Kidney tubule cell (primary cell): ENCODE measurements at regions not wholly inside any gene's neighbourhood (a gene's known extent, or its start where the extent isn't known, plus 50 kb on each side); places are given as distances from the start of the nearest gene placed in this dataset.
"Not testable (repeated sequence)": the region's sequence is repeated elsewhere in the genome, so short reads cannot be mapped to it uniquely, and the experiment has no call there.

Experiments
- DNase-seq: peaks from one replicate; pipeline ENCODE4 v3.0.0-alpha.2; 2018; ENCODE audit warnings: low spot score

DNA sequence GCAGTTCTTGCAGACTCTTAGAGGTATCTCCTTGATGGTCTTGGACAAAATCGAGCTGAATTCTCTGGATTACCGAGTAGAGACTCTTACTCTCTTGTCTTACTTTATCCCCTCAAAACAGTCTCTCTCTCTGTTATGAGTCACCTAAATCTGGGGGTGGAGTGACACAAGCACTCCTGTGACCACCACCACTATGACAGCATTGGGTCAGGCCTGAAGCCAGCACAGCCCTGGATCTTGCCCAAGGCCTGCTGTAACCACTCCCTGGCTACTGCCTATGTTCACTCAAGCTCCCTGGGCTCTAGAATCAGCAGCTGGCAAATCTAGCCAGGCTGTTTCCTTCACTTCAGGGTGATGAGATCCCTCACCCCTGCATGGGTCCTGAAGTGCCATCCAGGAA, 662.5 kb downstream of the LUZP2 start:
- DNase-seq: no peak

DNA sequence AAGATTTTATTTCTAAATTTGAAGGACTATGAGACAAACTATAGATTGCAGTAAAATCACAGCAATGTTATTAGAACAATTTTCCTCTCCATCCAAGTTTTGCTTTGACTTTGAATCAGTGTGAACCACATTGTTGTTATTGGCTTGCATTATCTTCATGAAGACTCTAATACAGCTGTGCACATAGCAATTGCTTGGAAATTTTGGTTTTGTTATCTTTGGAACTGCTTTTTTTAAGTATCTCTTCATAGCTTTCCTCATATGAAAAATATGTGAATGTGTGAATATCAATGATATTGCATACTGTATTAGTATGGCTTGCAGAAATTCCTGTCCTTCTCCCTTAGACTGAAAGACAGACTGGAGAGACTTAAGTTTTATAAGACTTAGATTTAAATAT, 666.6 kb downstream of the LUZP2 start:
- DNase-seq: no peak

DNA sequence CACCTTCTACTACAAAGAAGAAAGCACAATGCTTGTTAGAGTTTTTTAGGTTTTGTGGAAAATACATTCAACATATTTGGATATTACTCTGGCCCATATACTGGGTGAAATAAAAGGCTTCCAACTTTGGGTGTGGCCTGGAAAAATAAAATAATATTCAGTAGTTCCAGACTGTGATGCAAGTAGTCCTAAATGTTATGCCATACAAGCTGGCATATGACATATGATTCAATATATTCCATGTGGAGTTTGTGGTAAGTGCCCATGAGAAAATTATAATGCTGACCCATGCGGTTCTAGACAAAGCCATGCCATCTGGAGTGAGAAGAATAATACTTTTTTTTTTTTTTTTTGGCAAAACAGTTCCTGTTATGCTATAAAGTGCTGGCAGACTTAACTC, 683.3 kb downstream of the LUZP2 start:
- no peak for DNase-seq

- no peak for DNase-seq
Observed at GRCh38 chr11:25183411-25183810, 686.6 kb downstream of the LUZP2 start.

GRCh38 chr11:25197515-25197914, 700.7 kb downstream of the LUZP2 start:
- DNase-seq: no peak

DNA sequence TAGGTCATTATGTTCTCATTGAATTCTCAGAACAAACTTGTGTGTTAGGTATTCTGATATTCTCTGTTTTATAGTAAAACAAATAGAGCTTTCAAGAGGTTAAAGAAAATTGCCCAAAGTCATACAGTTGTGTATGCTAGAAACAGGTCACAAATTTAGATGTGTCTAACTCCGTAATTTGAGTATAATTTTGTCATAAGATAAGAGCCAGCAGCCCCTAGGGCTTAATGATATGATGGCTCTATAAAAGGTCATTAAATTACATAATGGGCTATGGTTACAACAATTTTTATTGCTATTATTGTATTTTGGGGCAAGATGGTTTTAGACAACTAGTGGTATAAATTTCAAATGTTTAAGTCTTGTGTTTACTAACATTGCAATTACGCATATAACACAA, 701.9 kb downstream of the LUZP2 start:
- no peak for DNase-seq

DNA sequence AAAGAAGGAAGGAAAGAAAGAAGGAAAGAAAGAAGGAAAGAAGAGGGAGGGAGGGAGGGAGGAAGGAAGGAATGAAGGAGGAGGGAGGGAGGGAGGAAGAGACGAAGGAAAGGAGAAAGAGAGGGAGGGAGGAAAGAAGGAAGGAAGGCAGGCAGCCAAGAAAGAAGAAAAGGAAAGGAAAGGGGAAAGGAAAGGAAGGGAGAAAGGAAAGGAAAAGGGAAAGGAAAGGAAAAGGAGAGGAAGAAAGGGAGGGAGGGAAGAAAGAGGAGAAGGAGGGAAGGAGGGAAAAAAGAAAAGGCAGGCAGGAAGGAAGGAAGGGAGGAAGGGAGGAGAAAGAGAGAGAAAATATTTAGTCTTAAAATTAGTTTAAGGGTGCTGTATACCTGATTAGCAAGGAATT, 704.1 kb downstream of the LUZP2 start:
- no peak for DNase-seq

DNA sequence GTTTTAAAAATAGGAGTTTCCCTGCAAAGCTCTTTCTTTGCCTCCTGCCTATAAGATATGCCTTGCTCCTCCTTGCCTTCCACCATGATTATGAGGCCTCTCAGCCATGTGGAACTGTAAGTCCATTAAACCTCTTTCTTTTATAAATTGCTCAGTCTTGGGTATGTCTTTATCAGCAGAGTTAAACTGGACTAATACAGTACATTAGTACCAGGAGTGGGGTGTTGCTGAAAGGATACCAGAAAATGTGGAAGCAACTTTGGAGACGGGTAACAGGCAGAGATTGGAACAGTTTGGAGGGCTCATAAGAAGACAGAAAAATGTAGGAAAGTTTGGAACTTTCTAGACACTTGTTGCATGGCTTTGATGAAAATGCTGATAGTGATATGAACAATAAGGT, 709.9 kb downstream of the LUZP2 start:
- no peak for DNase-seq

DNA sequence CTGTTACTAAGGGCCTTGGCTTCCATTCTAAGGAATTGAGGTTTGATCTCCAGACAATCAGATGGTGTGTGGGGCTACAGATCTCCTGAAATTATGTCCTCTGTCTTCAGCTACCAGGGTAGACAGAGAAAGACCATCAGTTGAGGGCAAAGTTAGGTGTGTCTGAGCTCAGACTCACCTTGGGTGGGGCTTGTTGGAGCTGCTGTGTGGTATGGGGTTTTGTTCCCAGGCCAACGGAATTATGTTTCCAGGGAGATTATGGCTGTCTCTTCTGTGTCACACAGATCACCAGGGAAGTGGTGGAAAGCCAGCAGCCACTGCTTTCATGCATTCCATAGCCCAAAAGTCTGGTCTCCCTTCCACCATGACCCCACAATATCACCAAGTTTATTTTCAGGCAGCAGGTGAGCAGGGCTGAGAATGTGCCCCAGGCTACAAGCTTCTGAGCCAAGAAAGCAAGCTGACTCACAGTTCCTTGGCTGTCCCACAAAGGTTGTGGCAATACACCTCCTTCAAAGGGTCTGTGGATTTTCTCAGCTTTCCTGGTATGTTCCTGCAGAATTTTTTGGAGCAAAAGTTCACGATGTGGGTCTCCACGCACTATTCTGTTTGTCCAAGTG, 714.9 kb downstream of the LUZP2 start:
- peak; percentile 6 for DNase-seq

DNA sequence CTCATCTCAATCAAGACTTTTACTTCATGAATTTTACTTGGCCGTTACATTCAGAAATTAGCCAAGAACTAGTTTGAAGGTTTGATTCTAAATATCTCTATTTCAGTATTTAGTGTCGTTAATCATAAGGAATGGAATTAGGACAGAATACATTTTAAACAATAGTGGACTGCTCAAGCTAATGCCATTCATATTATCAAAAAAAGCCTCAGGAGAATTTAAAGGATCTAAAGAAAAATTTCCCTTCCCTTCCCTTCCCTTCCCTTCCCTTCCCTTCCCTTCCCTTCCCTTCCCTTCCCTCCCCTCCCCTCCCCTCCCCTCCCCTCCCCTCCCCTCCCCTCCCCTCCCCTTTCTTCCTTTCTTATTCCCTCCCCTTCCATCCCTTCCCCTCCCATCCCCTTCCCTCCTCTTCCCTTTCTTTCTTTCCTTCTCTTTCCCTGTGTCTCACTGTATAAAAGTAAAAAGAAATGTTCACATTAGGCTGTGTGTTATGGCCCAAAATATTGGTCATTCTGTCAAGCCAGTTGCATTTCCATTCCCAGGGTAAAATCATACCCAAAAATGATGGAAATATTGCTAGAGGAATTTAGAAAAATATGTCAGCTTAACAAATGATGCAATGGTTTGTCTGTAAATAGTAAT, 717.8 kb downstream of the LUZP2 start:
- no peak for DNase-seq

- no peak for DNase-seq
Observed at GRCh38 chr11:25218036-25218435, 721.2 kb downstream of the LUZP2 start.

- no peak for DNase-seq
Observed at GRCh38 chr11:25225078-25225477, 728.2 kb downstream of the LUZP2 start.

DNA sequence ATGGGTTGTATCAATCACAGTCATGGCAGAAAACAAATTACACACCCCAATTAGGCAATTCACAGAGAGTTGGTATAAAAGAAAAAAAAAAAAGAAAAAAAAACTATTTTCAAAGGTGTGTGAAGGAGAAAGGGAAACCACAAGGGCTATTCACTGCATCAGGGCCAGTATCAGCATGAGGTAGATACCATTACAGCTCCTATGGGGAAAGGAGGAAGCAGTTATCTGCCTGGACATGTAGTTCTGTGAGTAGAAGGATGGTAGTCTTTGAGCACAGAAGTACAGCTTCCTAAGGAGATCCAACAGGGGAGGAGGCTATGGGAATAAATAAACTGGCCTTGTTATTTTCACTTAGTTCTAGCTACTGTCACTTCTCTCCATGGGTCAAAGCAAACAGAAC, 746.1 kb downstream of the LUZP2 start:
- no peak for DNase-seq

GRCh38 chr11:25244126-25244525, 747.3 kb downstream of the LUZP2 start:
- no peak for DNase-seq

- DNase-seq: no peak
Observed at GRCh38 chr11:25247336-25247735, 750.5 kb downstream of the LUZP2 start.

DNA sequence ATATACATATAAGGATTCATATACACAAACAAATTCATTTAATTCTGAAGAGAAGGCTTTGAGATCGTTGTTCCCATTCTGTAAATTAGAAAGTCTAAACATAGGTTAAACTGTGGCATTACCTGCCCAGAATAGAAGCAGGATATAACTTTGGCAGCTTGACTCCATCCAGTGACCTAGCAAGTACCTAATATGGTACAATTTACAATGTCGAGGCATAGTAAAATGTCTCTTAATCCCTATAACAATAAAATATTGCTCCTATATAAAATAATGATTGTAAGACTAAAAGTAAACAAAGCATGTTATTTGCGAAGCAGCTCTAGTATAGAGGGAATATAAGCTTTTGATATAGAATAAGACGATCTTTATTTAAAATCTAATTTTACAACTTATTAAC, 756.0 kb downstream of the LUZP2 start:
- DNase-seq: no peak

- DNase-seq: not testable (repeated sequence)
Observed at GRCh38 chr11:25263861-25264260, 767.0 kb downstream of the LUZP2 start.

- no peak for DNase-seq
Observed at GRCh38 chr11:25271301-25271700, 774.4 kb downstream of the LUZP2 start.

- no peak for DNase-seq
Observed at GRCh38 chr11:25272214-25272613, 775.4 kb downstream of the LUZP2 start.

- not testable (repeated sequence) for DNase-seq
Observed at GRCh38 chr11:25280821-25281220, 784.0 kb downstream of the LUZP2 start.

- no peak for DNase-seq
Observed at GRCh38 chr11:25293166-25293565, 796.3 kb downstream of the LUZP2 start.

DNA sequence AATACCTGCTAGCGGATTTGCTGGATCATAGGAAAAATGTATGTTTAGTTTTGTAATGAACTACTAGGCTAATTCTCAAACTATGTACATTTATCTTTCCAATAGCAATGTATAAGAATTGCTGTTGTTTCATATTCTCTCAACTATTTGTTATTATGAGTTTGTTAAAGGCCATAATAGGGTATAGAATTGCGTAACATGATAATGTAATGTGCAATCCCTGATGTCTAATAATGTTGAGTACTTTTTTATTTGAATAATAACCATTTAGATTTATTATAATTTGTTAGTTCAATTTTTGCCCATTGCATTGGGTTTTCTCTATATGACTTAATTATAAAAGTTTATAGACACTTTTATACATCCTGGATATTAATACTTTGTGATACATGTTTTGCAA, 801.6 kb downstream of the LUZP2 start:
- DNase-seq: no peak

GRCh38 chr11:25309818-25310217, 813.0 kb downstream of the LUZP2 start:
- DNase-seq: no peak

- DNase-seq: peak; percentile 23
Observed at GRCh38 chr11:25317216-25317615, 820.4 kb downstream of the LUZP2 start.
